Adipocyte (in vitro differentiated cells): ENCODE measurements at regions not wholly inside any gene's neighbourhood (a gene's known extent, or its start where the extent isn't known, plus 50 kb on each side); places are given as distances from the start of the nearest gene placed in this dataset.

ENCODE experiments used
- DNase-seq: peaks from one replicate; pipeline ENCODE4 v3.0.0-alpha.2; 2015; ENCODE audit warnings: low read depth
- H3K27me3 ChIP-seq: replicated peaks from 2 replicates; pipeline ENCODE4 v1.7.0; 2013; ENCODE audit warnings: mild to moderate bottlenecking, low read length, moderate library complexity; ENCODE audit not compliant: control insufficient read depth, insufficient read depth
- H3K36me3 ChIP-seq: 2 replicates; pipeline ENCODE4 v1.7.0; 2013; ENCODE audit warnings: low read length, mild to moderate bottlenecking, moderate library complexity; ENCODE audit not compliant: control insufficient read depth, insufficient read depth, severe bottlenecking
- H3K4me1 ChIP-seq: 2 replicates; pipeline ENCODE4 v1.7.0; 2013; ENCODE audit warnings: mild to moderate bottlenecking, low read length, moderate library complexity; ENCODE audit not compliant: control insufficient read depth, insufficient read depth
- H3K4me3 ChIP-seq: 2 replicates; pipeline ENCODE4 v1.7.0; 2013; ENCODE audit warnings: mild to moderate bottlenecking, low read length, moderate library complexity
- H3K9ac ChIP-seq: 2 replicates; pipeline ENCODE4 v1.7.0; 2013; ENCODE audit warnings: mild to moderate bottlenecking, low read length, moderate library complexity
- H3K9me3 ChIP-seq: 2 replicates; pipeline ENCODE4 v1.7.0; 2013; ENCODE audit warnings: mild to moderate bottlenecking, low read length, moderate library complexity; ENCODE audit not compliant: control insufficient read depth

GRCh38 chr20:48432494-48432832, 395.3 kb downstream of the PREX1 start:
- H3K27me3 ChIP-seq: peaks cover 47% of the 10 kb centered on the region
- DNase-seq: no peak
- no peaks in the 10 kb centered on the region for H3K9me3 ChIP-seq
- no peaks in the 10 kb centered on the region for H3K4me1 ChIP-seq
- H3K4me3 ChIP-seq: no peak overlapping the region
- H3K9ac ChIP-seq: no peak overlapping the region
- H3K36me3 ChIP-seq: no peaks in the 10 kb centered on the region

- no peaks in the 10 kb centered on the region for H3K4me1 ChIP-seq
- no peak for DNase-seq
- H3K9ac ChIP-seq: no peak overlapping the region
- peaks cover 45% of the 10 kb centered on the region for H3K27me3 ChIP-seq
- no peaks in the 10 kb centered on the region for H3K36me3 ChIP-seq
- no peak overlapping the region for H3K4me3 ChIP-seq
- H3K9me3 ChIP-seq: no peaks in the 10 kb centered on the region
Measured at GRCh38 chr20:48431653-48432493, 395.9 kb downstream of the PREX1 start.

GRCh38 chr20:48426630-48427029, 401.2 kb downstream of the PREX1 start:
- no peaks in the 10 kb centered on the region for H3K4me1 ChIP-seq

GRCh38 chr20:48425817-48426612, 401.8 kb downstream of the PREX1 start:
- H3K36me3 ChIP-seq: no peaks in the 10 kb centered on the region
- H3K9me3 ChIP-seq: no peaks in the 10 kb centered on the region
- no peaks in the 10 kb centered on the region for H3K4me1 ChIP-seq
- DNase-seq: no peak
- H3K4me3 ChIP-seq: no peak overlapping the region
- peaks cover 28% of the 10 kb centered on the region for H3K27me3 ChIP-seq
- H3K9ac ChIP-seq: no peak overlapping the region

More at GRCh38 chr20:48426630-48427029, 401.2 kb downstream of the PREX1 start:
- Histone ChIP-seq H3K4me3 (no peak overlapping the region), H3K9ac (no peak overlapping the region), H3K27me3 (peaks cover 28% of the 10 kb centered on the region), H3K9me3 (no peaks in the 10 kb centered on the region), H3K36me3 (no peaks in the 10 kb centered on the region)
- DNase-seq: no peak

GRCh38 chr20:48425321-48425720, 402.5 kb downstream of the PREX1 start:
- H3K36me3 ChIP-seq: no peaks in the 10 kb centered on the region
- H3K9me3 ChIP-seq: no peaks in the 10 kb centered on the region
- no peaks in the 10 kb centered on the region for H3K4me1 ChIP-seq
- no peak overlapping the region for H3K9ac ChIP-seq
- no peak for DNase-seq
- H3K27me3 ChIP-seq: peaks cover 24% of the 10 kb centered on the region
- no peak overlapping the region for H3K4me3 ChIP-seq

- H3K36me3 ChIP-seq: no peaks in the 10 kb centered on the region
- H3K9me3 ChIP-seq: no peaks in the 10 kb centered on the region
- H3K27me3 ChIP-seq: peaks cover 20% of the 10 kb centered on the region
- no peak for DNase-seq
- no peak overlapping the region for H3K4me3 ChIP-seq
- H3K9ac ChIP-seq: no peak overlapping the region
- no peaks in the 10 kb centered on the region for H3K4me1 ChIP-seq
Measured at GRCh38 chr20:48422242-48422960, 405.4 kb downstream of the PREX1 start.

- no peak for DNase-seq
- Histone ChIP-seq H3K9ac (no peak overlapping the region), H3K36me3 (no peaks in the 10 kb centered on the region), H3K9me3 (no peaks in the 10 kb centered on the region), H3K4me3 (no peak overlapping the region), H3K4me1 (no peaks in the 10 kb centered on the region), H3K27me3 (peaks cover 26% of the 10 kb centered on the region)
Measured at GRCh38 chr20:48421547-48421946, 406.3 kb downstream of the PREX1 start.

- DNase-seq: no peak
- no peaks in the 10 kb centered on the region for H3K9me3 ChIP-seq
- no peak overlapping the region for H3K9ac ChIP-seq
- no peaks in the 10 kb centered on the region for H3K4me1 ChIP-seq
- no peaks in the 10 kb centered on the region for H3K36me3 ChIP-seq
- H3K4me3 ChIP-seq: no peak overlapping the region
- H3K27me3 ChIP-seq: peaks cover 14% of the 10 kb centered on the region
Measured at GRCh38 chr20:48420176-48420575, 407.6 kb downstream of the PREX1 start.

GRCh38 chr20:48419173-48419572, 408.6 kb downstream of the PREX1 start:
- Histone ChIP-seq H3K27me3 (peaks cover 13% of the 10 kb centered on the region), H3K36me3 (no peaks in the 10 kb centered on the region), H3K4me3 (no peak overlapping the region), H3K9ac (no peak overlapping the region), H3K9me3 (no peaks in the 10 kb centered on the region), H3K4me1 (no peaks in the 10 kb centered on the region)
- no peak for DNase-seq

- H3K9me3 ChIP-seq: no peaks in the 10 kb centered on the region
- peaks cover 43% of the 10 kb centered on the region for H3K27me3 ChIP-seq
- no peak for DNase-seq
- H3K4me3 ChIP-seq: no peak overlapping the region
- H3K4me1 ChIP-seq: no peaks in the 10 kb centered on the region
- no peaks in the 10 kb centered on the region for H3K36me3 ChIP-seq
- no peak overlapping the region for H3K9ac ChIP-seq
Measured at GRCh38 chr20:48416002-48416401, 411.8 kb downstream of the PREX1 start.

GRCh38 chr20:48414786-48415185, 413.0 kb downstream of the PREX1 start:
- DNase-seq: no peak
- H3K36me3 ChIP-seq: no peaks in the 10 kb centered on the region
- H3K27me3 ChIP-seq: peaks cover 54% of the 10 kb centered on the region
- H3K4me3 ChIP-seq: no peak overlapping the region
- H3K4me1 ChIP-seq: no peaks in the 10 kb centered on the region
- H3K9ac ChIP-seq: no peak overlapping the region
- no peaks in the 10 kb centered on the region for H3K9me3 ChIP-seq
